B cell (primary cell): ENCODE measurements at regions not wholly inside any gene's neighbourhood (a gene's known extent, or its start where the extent isn't known, plus 50 kb on each side); places are given as distances from the start of the nearest gene placed in this dataset.

ENCODE experiments used
- ATAC-seq: fragments of 200-7000 bp; cut with Tn5 transposase; one replicate; pipeline ENCODE4 v1.10.0; 2021; ENCODE audit warnings: low read depth, mild to moderate bottlenecking, moderate number of reproducible peaks, moderate library complexity
- CTCF ChIA-PET: fragments of 350-600 bp; sonication (Branson Sonifier 250); formaldehyde crosslinking; loops from one replicate; lab custom pipeline; 2021; ENCODE audit warnings: antibody characterized with exemption, inconsistent platforms; lab: Charles Lee
- POLR2A ChIA-PET: fragments of 350-600 bp; sonication (Branson Sonifier 250); formaldehyde crosslinking; loops from one replicate; lab custom pipeline; 2021; ENCODE audit warnings: antibody characterized with exemption; lab: Charles Lee
- DNase-seq: peaks from one replicate; pipeline ENCODE4 v3.0.0; 2013
- H2AFZ ChIP-seq: 2 replicates; pipeline ENCODE4 v1.6.1; 2012; ENCODE audit warnings: mild to moderate bottlenecking, low read depth, low read length; ENCODE audit not compliant: insufficient read depth, poor library complexity, severe bottlenecking
- H3K27ac ChIP-seq, 2 donors: 1 replicate in 1 of 2; 2 replicates in 1 of 2; pipeline ENCODE4 v1.5.1; 2012 to 2013; ENCODE audit warnings: low read length in 2 of 2, mild to moderate bottlenecking in 2 of 2, moderate library complexity in 1 of 2
- H3K27me3 ChIP-seq, 4 experiments: fragments of 200-600 bp in 1 of 4; sonication (generic) in 1 of 4; replicated peaks in 1 of 4; 1 replicate in 2 of 4; 2 replicates in 2 of 4; pipeline versions ENCODE4 v1.6.1 to v1.7.0; 2013 to 2016; ENCODE audit warnings: low read length in 3 of 4, mild to moderate bottlenecking in 2 of 4, mixed read lengths in 1 of 4, moderate library complexity in 1 of 4; ENCODE audit not compliant: insufficient read depth in 4 of 4, control insufficient read depth in 3 of 4; ENCODE audit errors: control extremely low read depth in 1 of 4
- H3K36me3 ChIP-seq, 2 experiments: replicated peaks in 1 of 2; 1 replicate in 1 of 2; 2 replicates in 1 of 2; pipeline versions ENCODE4 v1.6.1 to v1.7.1; 2013; ENCODE audit warnings: low read length in 1 of 2; ENCODE audit not compliant: insufficient read depth in 2 of 2, control insufficient read depth in 1 of 2; ENCODE audit errors: control extremely low read depth in 1 of 2, extremely low read depth in 1 of 2
- H3K4me1 ChIP-seq, 2 donors: fragments of 200-600 bp in 1 of 2; sonication (generic) in 1 of 2; 1 replicate in 1 of 2; 2 replicates in 1 of 2; pipeline versions ENCODE4 v1.5.1 to v1.6.1; 2013 to 2017; ENCODE audit warnings: low read length in 2 of 2; ENCODE audit not compliant: control insufficient read depth in 2 of 2, insufficient read depth in 2 of 2
- H3K4me2 ChIP-seq: replicated peaks from 2 replicates; pipeline ENCODE3; 2012; ENCODE audit warnings: mild to moderate bottlenecking, low read depth, low read length; ENCODE audit not compliant: poor library complexity, severe bottlenecking
- H3K4me3 ChIP-seq, 5 experiments: fragments of 200-600 bp in 1 of 5; sonication (generic) in 1 of 5; 1 replicate in 3 of 5; 2 replicates in 2 of 5; pipeline versions ENCODE4 v1.5.1 to v1.7.0; 2011 to 2016; ENCODE audit warnings: low read length in 4 of 5, mild to moderate bottlenecking in 4 of 5, low read depth in 2 of 5, control low read depth in 1 of 5, moderate library complexity in 1 of 5; ENCODE audit not compliant: insufficient read depth in 1 of 5; ENCODE audit errors: control extremely low read depth in 1 of 5, extremely low read depth in 1 of 5
- H3K79me2 ChIP-seq: fragments of 200-600 bp; sonication (generic); one replicate; pipeline ENCODE4 v1.6.0; 2016; ENCODE audit warnings: low read length; ENCODE audit not compliant: control insufficient read depth, insufficient read depth
- H3K9ac ChIP-seq: fragments of 200-600 bp; sonication (generic); 2 replicates; pipeline ENCODE4 v1.6.1; 2017; ENCODE audit warnings: mild to moderate bottlenecking, low read length, moderate library complexity
- H3K9me3 ChIP-seq, 3 donors: one replicate each; pipeline versions ENCODE4 v1.6.1 to v1.7.1; 2013; ENCODE audit warnings: low read length in 2 of 3; ENCODE audit not compliant: control insufficient read depth in 2 of 3, insufficient read depth in 1 of 3; ENCODE audit errors: control extremely low read depth in 1 of 3
- H4K20me1 ChIP-seq: 2 replicates; pipeline ENCODE4 v1.6.0; 2012; ENCODE audit warnings: mild to moderate bottlenecking, low read length; ENCODE audit not compliant: insufficient read depth, control insufficient read depth, poor library complexity, severe bottlenecking
- H3K27ac Mint-ChIP-seq: one replicate; pipeline ENCODE4 v1.8.0; 2021; ENCODE audit warnings: mixed read lengths
- H3K27me3 Mint-ChIP-seq: one replicate; pipeline ENCODE4 v1.8.0; 2021; ENCODE audit warnings: mixed read lengths
- H3K4me1 Mint-ChIP-seq: one replicate; pipeline ENCODE4 v1.8.0; 2021; ENCODE audit warnings: mixed read lengths
- H3K4me3 Mint-ChIP-seq: one replicate; pipeline ENCODE4 v1.8.0; 2021; ENCODE audit warnings: mixed read lengths
- H3K9me3 Mint-ChIP-seq: one replicate; pipeline ENCODE4 v1.8.0; 2022; ENCODE audit warnings: mixed read lengths; ENCODE audit not compliant: insufficient read depth
- CTCF ChIP-seq: fragments of 200-600 bp; IDR thresholded peaks from one replicate; pipeline ENCODE4 v1.8.0; 2022; ENCODE audit warnings: antibody characterized with exemption, mild to moderate bottlenecking
- EZH2 ChIP-seq: IDR thresholded peaks from 2 replicates; pipeline ENCODE4 v1.6.1; 2012; ENCODE audit warnings: borderline replicate concordance, low read depth, mild to moderate bottlenecking, moderate library complexity, low read length; ENCODE audit not compliant: insufficient read depth, poor library complexity, severe bottlenecking
- WGBS: methylation state at CpG from one replicate; pipeline ENCODE4 v1.1.5; 2013; ENCODE audit warnings: missing lambda C conversion rate; ENCODE audit not compliant: insufficient coverage; 5-methylcytosine and 5-hydroxymethylcytosine counted together
- intact Hi-C: fragments of 100-400 bp; cut with micrococcal nuclease; formaldehyde crosslinking; loops from one replicate; pipeline ENCODE4 v1.10.0; 2022

- peaks cover 0 to 13% (median 11%) of the 10 kb centered on the region in 4 experiments for H3K27me3 ChIP-seq
- no peaks in the 10 kb centered on the region for H3K79me2 ChIP-seq
- Mint-ChIP-seq H3K4me3 (no peak overlapping the region), H3K27ac (no peak overlapping the region), H3K4me1 (peaks cover 4% of the 10 kb centered on the region), H3K27me3 (peaks cover 34% of the 10 kb centered on the region), H3K9me3 (no peaks in the 10 kb centered on the region)
- ATAC-seq (no peak), DNase-seq (no peak)
- H3K4me1 ChIP-seq, result peaks cover 0 to 4% of the 10 kb centered on the region in 2 donors
- no peaks in the 10 kb centered on the region for H3K36me3 ChIP-seq
- H3K9me3 ChIP-seq, result no peaks in the 10 kb centered on the region
- ChIA-PET POLR2A (interaction anchor here (1.3 kb wide), 1 partner anchor 14 kb away, joined by 5 read pairs; no protein-coding TSS in a partner anchor), CTCF (no interaction called here)
- no peaks in the 10 kb centered on the region for H4K20me1 ChIP-seq
- H3K4me3 ChIP-seq, result no peak overlapping the region
- intact Hi-C loops, result no loop called here
- H2AFZ ChIP-seq, result no peak overlapping the region
- H3K9ac ChIP-seq, result no peak overlapping the region
- no peak overlapping the region for H3K4me2 ChIP-seq
- TF ChIP-seq CTCF (no peak), EZH2 (no peak)
- 98% methylated on average over 5 of the region's 6 CpGs for WGBS
- H3K27ac ChIP-seq, result no peak overlapping the region
Observed at GRCh38 chr4:153060196-153060595, 124.1 kb downstream of the FHDC1 start.

- Histone ChIP-seq H3K9me3 (no peaks in the 10 kb centered on the region), H3K79me2 (no peaks in the 10 kb centered on the region), H3K4me1 (no peaks in the 10 kb centered on the region), H4K20me1 (no peaks in the 10 kb centered on the region), H3K4me2 (no peak overlapping the region), H3K36me3 (no peaks in the 10 kb centered on the region), H3K4me3 (no peak overlapping the region), H3K27ac (no peak overlapping the region), H3K27me3 (peaks cover 0 to 8% (median 4%) of the 10 kb centered on the region in 4 experiments), H2AFZ (no peak overlapping the region), H3K9ac (no peak overlapping the region)
- H3K27me3 Mint-ChIP-seq, result peaks cover 21% of the 10 kb centered on the region
- WGBS, result no CpG with 5 or more reads among the region's 2 CpGs
- H3K27ac Mint-ChIP-seq, result no peak overlapping the region
- no peak overlapping the region for H3K4me3 Mint-ChIP-seq
- ChIA-PET POLR2A (no interaction called here), CTCF (no interaction called here)
- no peaks in the 10 kb centered on the region for H3K9me3 Mint-ChIP-seq
- intact Hi-C loops, result no loop called here
- DNase-seq (no peak), ATAC-seq (no peak)
- H3K4me1 Mint-ChIP-seq, result no peaks in the 10 kb centered on the region
- TF ChIP-seq EZH2, result no peak
- TF ChIP-seq CTCF, result no peak
Observed at GRCh38 chr4:153061971-153062370, 125.8 kb downstream of the FHDC1 start.
